ENCODE measurements at regions not wholly inside any gene's neighbourhood (a gene's known extent, or its start where the extent isn't known, plus 50 kb on each side); places are given as distances from the start of the nearest gene placed in this dataset.

- TF ChIP-seq SRF (IDR thresholded peaks at IDR 0.05; ENCODE audit: low read depth, low read length), result no peak
- no peak for TF ChIP-seq CTCF (IDR thresholded peaks at IDR 0.05; ENCODE audit: control extremely low read depth in 1 of 3, insufficient read depth in 1 of 3, low read depth in 1 of 3, low read length in 3 of 3)
- no peak for TF ChIP-seq ZNF274 (IDR thresholded peaks at IDR 0.05; ENCODE audit: borderline replicate concordance, extremely low read depth, low read length)
- TF ChIP-seq POU5F1 (IDR thresholded peaks at IDR 0.05; ENCODE audit: low read depth, low read length), result no peak
- TF ChIP-seq RXRA (IDR thresholded peaks at IDR 0.05; ENCODE audit: insufficient read depth, low read depth, low read length), result no peak
Observed at GRCh38 chr11:92284107-92284506, 59.5 kb downstream of the FAT3 start.
